ENCODE measurements at regions not wholly inside any gene's neighbourhood (a gene's known extent, or its start where the extent isn't known, plus 50 kb on each side); places are given as distances from the start of the nearest gene placed in this dataset.

DNA sequence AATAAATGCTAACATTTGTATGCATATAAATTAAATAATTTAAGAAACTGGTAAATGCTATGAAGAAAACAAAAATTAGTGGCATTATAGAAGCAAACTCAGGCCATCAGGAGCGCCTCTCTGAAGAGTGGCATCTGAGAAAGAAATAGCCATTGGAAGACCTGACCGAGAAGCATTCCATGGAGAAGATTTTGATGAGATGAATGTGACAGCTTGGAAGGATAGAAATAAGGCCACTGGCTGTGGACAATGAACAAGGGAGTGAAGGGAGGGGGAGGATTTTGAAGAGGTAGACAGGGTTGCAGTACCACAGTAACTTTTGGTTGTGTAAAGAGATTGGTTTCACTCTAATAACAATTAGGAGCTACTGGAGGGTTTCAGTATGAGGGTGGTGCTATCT, 436.7 kb downstream of the CCSER2 start:
- TF ChIP-seq POLR2AphosphoS5 (IDR thresholded peaks at IDR 0.05; ENCODE audit: low read depth, low read length), result no peak
- TF ChIP-seq POLR2A (IDR thresholded peaks at IDR 0.05; ENCODE audit: low read depth, low read length), result no peak
- TF ChIP-seq TAF1 (IDR thresholded peaks at IDR 0.05; ENCODE audit: borderline replicate concordance, low read depth, low read length), result no peak

Measured in GM12892 (cell line).